GM18907 (cell line): ENCODE measurements at regions not wholly inside any gene's neighbourhood (a gene's known extent, or its start where the extent isn't known, plus 50 kb on each side); places are given as distances from the start of the nearest gene placed in this dataset.

Experiments
- ATAC-seq: cut with Tn5 transposase; IDR thresholded peaks from one replicate; pipeline ENCODE4 v1.9.1; 2021; ENCODE audit warnings: mild to moderate bottlenecking, moderate library complexity; ENCODE audit not compliant: unreplicated experiment

- no peak for ATAC-seq
Measured at GRCh38 chr3:168422843-168423242, 327.1 kb upstream of the GOLIM4 start.

GRCh38 chr3:168419091-168419490, 323.4 kb upstream of the GOLIM4 start:
- ATAC-seq: no peak

- no peak for ATAC-seq
Measured at GRCh38 chr3:168417016-168417415, 321.3 kb upstream of the GOLIM4 start.

GRCh38 chr3:168416446-168416845, 320.7 kb upstream of the GOLIM4 start:
- ATAC-seq: no peak

GRCh38 chr3:168414149-168414548, 318.4 kb upstream of the GOLIM4 start:
- ATAC-seq: no peak

GRCh38 chr3:168407381-168407780, 311.7 kb upstream of the GOLIM4 start:
- ATAC-seq: no peak

- ATAC-seq: no peak
Measured at GRCh38 chr3:168405288-168405687, 309.6 kb upstream of the GOLIM4 start.

- ATAC-seq: no peak
Measured at GRCh38 chr3:168398371-168399025, 302.8 kb upstream of the GOLIM4 start.

- no peak for ATAC-seq
Measured at GRCh38 chr3:168396861-168397260, 301.1 kb upstream of the GOLIM4 start.

- ATAC-seq: no peak
Measured at GRCh38 chr3:168395551-168395950, 299.8 kb upstream of the GOLIM4 start.

GRCh38 chr3:168394439-168394838, 298.7 kb upstream of the GOLIM4 start:
- ATAC-seq: no peak

- no peak for ATAC-seq
Measured at GRCh38 chr3:168386301-168386700, 290.6 kb upstream of the GOLIM4 start.

GRCh38 chr3:168384990-168385389, 289.3 kb upstream of the GOLIM4 start:
- ATAC-seq: no peak

GRCh38 chr3:168383573-168383972, 287.8 kb upstream of the GOLIM4 start:
- ATAC-seq: no peak

- ATAC-seq: no peak
Measured at GRCh38 chr3:168371846-168372245, 276.1 kb upstream of the GOLIM4 start.

GRCh38 chr3:168364967-168365366, 269.2 kb upstream of the GOLIM4 start:
- ATAC-seq: no peak

GRCh38 chr3:168362661-168363247, 267.0 kb upstream of the GOLIM4 start:
- no peak for ATAC-seq

- ATAC-seq: no peak
Measured at GRCh38 chr3:168362156-168362555, 266.4 kb upstream of the GOLIM4 start.

GRCh38 chr3:168360993-168361392, 265.3 kb upstream of the GOLIM4 start:
- no peak for ATAC-seq

- ATAC-seq: no peak
Measured at GRCh38 chr3:168342946-168343850, 247.5 kb upstream of the GOLIM4 start.

- ATAC-seq: no peak
Measured at GRCh38 chr3:168341956-168342936, 246.5 kb upstream of the GOLIM4 start.
